B cell (primary cell): ENCODE measurements at regions not wholly inside any gene's neighbourhood (a gene's known extent, or its start where the extent isn't known, plus 50 kb on each side); places are given as distances from the start of the nearest gene placed in this dataset.

Experiments used
- ATAC-seq: fragments of 200-7000 bp; cut with Tn5 transposase; one replicate; pipeline ENCODE4 v1.10.0; 2021; ENCODE audit warnings: low read depth, mild to moderate bottlenecking, moderate number of reproducible peaks, moderate library complexity
- CTCF ChIA-PET: fragments of 350-600 bp; sonication (Branson Sonifier 250); formaldehyde crosslinking; loops from one replicate; lab custom pipeline; 2021; ENCODE audit warnings: antibody characterized with exemption, inconsistent platforms; lab: Charles Lee
- POLR2A ChIA-PET: fragments of 350-600 bp; sonication (Branson Sonifier 250); formaldehyde crosslinking; loops from one replicate; lab custom pipeline; 2021; ENCODE audit warnings: antibody characterized with exemption; lab: Charles Lee
- DNase-seq: peaks from one replicate; pipeline ENCODE4 v3.0.0; 2013
- H2AFZ ChIP-seq: 2 replicates; pipeline ENCODE4 v1.6.1; 2012; ENCODE audit warnings: mild to moderate bottlenecking, low read depth, low read length; ENCODE audit not compliant: insufficient read depth, poor library complexity, severe bottlenecking
- H3K27ac ChIP-seq, 2 donors: 1 replicate in 1 of 2; 2 replicates in 1 of 2; pipeline ENCODE4 v1.5.1; 2012 to 2013; ENCODE audit warnings: low read length in 2 of 2, mild to moderate bottlenecking in 2 of 2, moderate library complexity in 1 of 2
- H3K27me3 ChIP-seq, 4 experiments: fragments of 200-600 bp in 1 of 4; sonication (generic) in 1 of 4; replicated peaks in 1 of 4; 1 replicate in 2 of 4; 2 replicates in 2 of 4; pipeline versions ENCODE4 v1.6.1 to v1.7.0; 2013 to 2016; ENCODE audit warnings: low read length in 3 of 4, mild to moderate bottlenecking in 2 of 4, mixed read lengths in 1 of 4, moderate library complexity in 1 of 4; ENCODE audit not compliant: insufficient read depth in 4 of 4, control insufficient read depth in 3 of 4; ENCODE audit errors: control extremely low read depth in 1 of 4
- H3K36me3 ChIP-seq, 2 experiments: replicated peaks in 1 of 2; 1 replicate in 1 of 2; 2 replicates in 1 of 2; pipeline versions ENCODE4 v1.6.1 to v1.7.1; 2013; ENCODE audit warnings: low read length in 1 of 2; ENCODE audit not compliant: insufficient read depth in 2 of 2, control insufficient read depth in 1 of 2; ENCODE audit errors: control extremely low read depth in 1 of 2, extremely low read depth in 1 of 2
- H3K4me1 ChIP-seq, 2 donors: fragments of 200-600 bp in 1 of 2; sonication (generic) in 1 of 2; 1 replicate in 1 of 2; 2 replicates in 1 of 2; pipeline versions ENCODE4 v1.5.1 to v1.6.1; 2013 to 2017; ENCODE audit warnings: low read length in 2 of 2; ENCODE audit not compliant: control insufficient read depth in 2 of 2, insufficient read depth in 2 of 2
- H3K4me2 ChIP-seq: replicated peaks from 2 replicates; pipeline ENCODE3; 2012; ENCODE audit warnings: mild to moderate bottlenecking, low read depth, low read length; ENCODE audit not compliant: poor library complexity, severe bottlenecking
- H3K4me3 ChIP-seq, 5 experiments: fragments of 200-600 bp in 1 of 5; sonication (generic) in 1 of 5; 1 replicate in 3 of 5; 2 replicates in 2 of 5; pipeline versions ENCODE4 v1.5.1 to v1.7.0; 2011 to 2016; ENCODE audit warnings: low read length in 4 of 5, mild to moderate bottlenecking in 4 of 5, low read depth in 2 of 5, control low read depth in 1 of 5, moderate library complexity in 1 of 5; ENCODE audit not compliant: insufficient read depth in 1 of 5; ENCODE audit errors: control extremely low read depth in 1 of 5, extremely low read depth in 1 of 5
- H3K79me2 ChIP-seq: fragments of 200-600 bp; sonication (generic); one replicate; pipeline ENCODE4 v1.6.0; 2016; ENCODE audit warnings: low read length; ENCODE audit not compliant: control insufficient read depth, insufficient read depth
- H3K9ac ChIP-seq: fragments of 200-600 bp; sonication (generic); 2 replicates; pipeline ENCODE4 v1.6.1; 2017; ENCODE audit warnings: mild to moderate bottlenecking, low read length, moderate library complexity
- H3K9me3 ChIP-seq, 3 donors: one replicate each; pipeline versions ENCODE4 v1.6.1 to v1.7.1; 2013; ENCODE audit warnings: low read length in 2 of 3; ENCODE audit not compliant: control insufficient read depth in 2 of 3, insufficient read depth in 1 of 3; ENCODE audit errors: control extremely low read depth in 1 of 3
- H4K20me1 ChIP-seq: 2 replicates; pipeline ENCODE4 v1.6.0; 2012; ENCODE audit warnings: mild to moderate bottlenecking, low read length; ENCODE audit not compliant: insufficient read depth, control insufficient read depth, poor library complexity, severe bottlenecking
- H3K27ac Mint-ChIP-seq: one replicate; pipeline ENCODE4 v1.8.0; 2021; ENCODE audit warnings: mixed read lengths
- H3K27me3 Mint-ChIP-seq: one replicate; pipeline ENCODE4 v1.8.0; 2021; ENCODE audit warnings: mixed read lengths
- H3K4me1 Mint-ChIP-seq: one replicate; pipeline ENCODE4 v1.8.0; 2021; ENCODE audit warnings: mixed read lengths
- H3K4me3 Mint-ChIP-seq: one replicate; pipeline ENCODE4 v1.8.0; 2021; ENCODE audit warnings: mixed read lengths
- H3K9me3 Mint-ChIP-seq: one replicate; pipeline ENCODE4 v1.8.0; 2022; ENCODE audit warnings: mixed read lengths; ENCODE audit not compliant: insufficient read depth
- EZH2 ChIP-seq: IDR thresholded peaks from 2 replicates; pipeline ENCODE4 v1.6.1; 2012; ENCODE audit warnings: borderline replicate concordance, low read depth, mild to moderate bottlenecking, moderate library complexity, low read length; ENCODE audit not compliant: insufficient read depth, poor library complexity, severe bottlenecking
- WGBS: methylation state at CpG from one replicate; pipeline ENCODE4 v1.1.5; 2013; ENCODE audit warnings: missing lambda C conversion rate; ENCODE audit not compliant: insufficient coverage; 5-methylcytosine and 5-hydroxymethylcytosine counted together
- intact Hi-C: fragments of 100-400 bp; cut with micrococcal nuclease; formaldehyde crosslinking; loops from one replicate; pipeline ENCODE4 v1.10.0; 2022
- TF ChIP-seq, protein P1 (sequence below): fragments of 200-600 bp; IDR thresholded peaks from one replicate; pipeline ENCODE4 v1.8.0; 2022; ENCODE audit warnings: antibody characterized with exemption, mild to moderate bottlenecking

GRCh38 chr7:23907012-23907411 lies 197.0 kb downstream of the STK31 start:
- POLR2A ChIA-PET, result no interaction called here
- intact Hi-C loops, result no loop called here
- no peaks in the 10 kb centered on the region for H3K4me1 Mint-ChIP-seq
- WGBS, result no CpG with 5 or more reads among the region's 2 CpGs
- H3K4me3 Mint-ChIP-seq, result no peak overlapping the region
- Histone ChIP-seq H3K9me3 (no peaks in the 10 kb centered on the region), H3K27ac (no peak overlapping the region), H3K4me3 (no peak overlapping the region), H2AFZ (no peak overlapping the region), H3K36me3 (no peaks in the 10 kb centered on the region), H3K79me2 (no peaks in the 10 kb centered on the region), H3K4me1 (no peaks in the 10 kb centered on the region), H4K20me1 (no peaks in the 10 kb centered on the region), H3K4me2 (no peak overlapping the region), H3K9ac (no peak overlapping the region), H3K27me3 (peaks cover 0 to 2% (median 0%) of the 10 kb centered on the region in 4 experiments)
- TF ChIP-seq, protein P1, sequence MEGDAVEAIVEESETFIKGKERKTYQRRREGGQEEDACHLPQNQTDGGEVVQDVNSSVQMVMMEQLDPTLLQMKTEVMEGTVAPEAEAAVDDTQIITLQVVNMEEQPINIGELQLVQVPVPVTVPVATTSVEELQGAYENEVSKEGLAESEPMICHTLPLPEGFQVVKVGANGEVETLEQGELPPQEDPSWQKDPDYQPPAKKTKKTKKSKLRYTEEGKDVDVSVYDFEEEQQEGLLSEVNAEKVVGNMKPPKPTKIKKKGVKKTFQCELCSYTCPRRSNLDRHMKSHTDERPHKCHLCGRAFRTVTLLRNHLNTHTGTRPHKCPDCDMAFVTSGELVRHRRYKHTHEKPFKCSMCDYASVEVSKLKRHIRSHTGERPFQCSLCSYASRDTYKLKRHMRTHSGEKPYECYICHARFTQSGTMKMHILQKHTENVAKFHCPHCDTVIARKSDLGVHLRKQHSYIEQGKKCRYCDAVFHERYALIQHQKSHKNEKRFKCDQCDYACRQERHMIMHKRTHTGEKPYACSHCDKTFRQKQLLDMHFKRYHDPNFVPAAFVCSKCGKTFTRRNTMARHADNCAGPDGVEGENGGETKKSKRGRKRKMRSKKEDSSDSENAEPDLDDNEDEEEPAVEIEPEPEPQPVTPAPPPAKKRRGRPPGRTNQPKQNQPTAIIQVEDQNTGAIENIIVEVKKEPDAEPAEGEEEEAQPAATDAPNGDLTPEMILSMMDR, result no peak
- no peak for TF ChIP-seq EZH2
- H3K9me3 Mint-ChIP-seq, result no peaks in the 10 kb centered on the region
- no peak overlapping the region for H3K27ac Mint-ChIP-seq
- ATAC-seq (no peak), DNase-seq (no peak)
- CTCF ChIA-PET, result no interaction called here
- H3K27me3 Mint-ChIP-seq, result peaks cover 15% of the 10 kb centered on the region

- Mint-ChIP-seq H3K27ac (no peak overlapping the region), H3K4me1 (no peaks in the 10 kb centered on the region), H3K9me3 (no peaks in the 10 kb centered on the region), H3K4me3 (no peak overlapping the region), H3K27me3 (peaks cover 10% of the 10 kb centered on the region)
- Histone ChIP-seq H3K4me2 (no peak overlapping the region), H3K9ac (no peak overlapping the region), H3K9me3 (peaks cover 0 to 7% (median 0%) of the 10 kb centered on the region in 3 donors), H3K27ac (no peak overlapping the region), H2AFZ (no peak overlapping the region), H3K4me3 (no peak overlapping the region), H3K4me1 (no peaks in the 10 kb centered on the region), H4K20me1 (no peaks in the 10 kb centered on the region), H3K79me2 (no peaks in the 10 kb centered on the region), H3K27me3 (peaks cover 0 to 2% (median 0%) of the 10 kb centered on the region in 4 experiments), H3K36me3 (no peaks in the 10 kb centered on the region)
- ChIA-PET POLR2A (no interaction called here), CTCF (no interaction called here)
- DNase-seq (no peak), ATAC-seq (no peak)
- 64% methylated on average over 1 of the region's 1 CpG for WGBS
- intact Hi-C loops, result no loop called here
- TF ChIP-seq, protein P1, result no peak
- TF ChIP-seq EZH2, result no peak
These were observed 199.4 kb downstream of the STK31 start for GRCh38 chr7:23909426-23909825.
